ENCODE measurements at regions not wholly inside any gene's neighbourhood (a gene's known extent, or its start where the extent isn't known, plus 50 kb on each side); places are given as distances from the start of the nearest gene placed in this dataset.

- H3K9ac ChIP-seq (ENCODE audit: low read length) = no peak overlapping the region
- no peak overlapping the region for H3K4me3 ChIP-seq (ENCODE audit: control extremely low read depth in 1 of 5, extremely low read depth in 1 of 5, insufficient read depth in 1 of 5, low read depth in 2 of 5, low read length in 4 of 5)
- H3K27ac ChIP-seq (ENCODE audit: low read length in 2 of 2) = no peak overlapping the region
- H3K9me3 ChIP-seq (ENCODE audit: control extremely low read depth in 1 of 3, control insufficient read depth in 2 of 3, insufficient read depth in 1 of 3, low read length in 2 of 3) = no peaks in the 10 kb centered on the region
- intact Hi-C loops (cut with micrococcal nuclease) = no loop called here
- no peaks in the 10 kb centered on the region for H3K36me3 ChIP-seq (replicated peaks in 1 of 2; ENCODE audit: control extremely low read depth in 1 of 2, control insufficient read depth in 1 of 2, extremely low read depth in 1 of 2, insufficient read depth in 2 of 2, low read length in 1 of 2)
- no peaks in the 10 kb centered on the region for H3K79me2 ChIP-seq (ENCODE audit: control insufficient read depth, insufficient read depth, low read length)
- CTCF ChIA-PET = no interaction called here
- Mint-ChIP-seq H3K9me3 (ENCODE audit: insufficient read depth) (peaks cover 2% of the 10 kb centered on the region), H3K4me1 (no peaks in the 10 kb centered on the region), H3K4me3 (no peak overlapping the region), H3K27me3 (no peaks in the 10 kb centered on the region), H3K27ac (no peak overlapping the region)
- no peaks in the 10 kb centered on the region for H3K4me1 ChIP-seq (ENCODE audit: control insufficient read depth in 2 of 2, insufficient read depth in 2 of 2, low read length in 2 of 2)
- no peak for DNase-seq
- no peak overlapping the region for H3K4me2 ChIP-seq (replicated peaks; ENCODE audit: low read depth, low read length, poor library complexity, severe bottlenecking)
- no peaks in the 10 kb centered on the region for H4K20me1 ChIP-seq (ENCODE audit: control insufficient read depth, insufficient read depth, low read length, poor library complexity, severe bottlenecking)
- H3K27me3 ChIP-seq (replicated peaks in 1 of 4; ENCODE audit: control extremely low read depth in 1 of 4, control insufficient read depth in 3 of 4, insufficient read depth in 4 of 4, low read length in 3 of 4) = no peaks in the 10 kb centered on the region
- POLR2A ChIA-PET = no interaction called here
- no peak for ATAC-seq (ENCODE audit: low read depth)
- H2AFZ ChIP-seq (ENCODE audit: insufficient read depth, low read depth, low read length, poor library complexity, severe bottlenecking) = no peak overlapping the region
- TF ChIP-seq CTCF (IDR thresholded peaks at IDR 0.05) = no peak
- TF ChIP-seq EZH2 (IDR thresholded peaks at IDR 0.05; ENCODE audit: borderline replicate concordance, insufficient read depth, low read depth, low read length, poor library complexity, severe bottlenecking) = no peak
- no CpG with 5 or more reads among the region's 2 CpGs for WGBS (ENCODE audit: insufficient coverage)
Observed at GRCh38 chr4:127347936-127348335, 284.8 kb upstream of the INTU start.

GRCh38 chr4:127352220-127353113, 280.3 kb upstream of the INTU start:
- Histone ChIP-seq H3K4me1 (ENCODE audit: control insufficient read depth in 2 of 2, insufficient read depth in 2 of 2, low read length in 2 of 2) (no peaks in the 10 kb centered on the region), H3K79me2 (ENCODE audit: control insufficient read depth, insufficient read depth, low read length) (no peaks in the 10 kb centered on the region), H2AFZ (ENCODE audit: insufficient read depth, low read depth, low read length, poor library complexity, severe bottlenecking) (no peak overlapping the region), H3K4me2 (replicated peaks; ENCODE audit: low read depth, low read length, poor library complexity, severe bottlenecking) (no peak overlapping the region), H3K4me3 (ENCODE audit: control extremely low read depth in 1 of 5, extremely low read depth in 1 of 5, insufficient read depth in 1 of 5, low read depth in 2 of 5, low read length in 4 of 5) (no peak overlapping the region), H3K27me3 (replicated peaks in 1 of 4; ENCODE audit: control extremely low read depth in 1 of 4, control insufficient read depth in 3 of 4, insufficient read depth in 4 of 4, low read length in 3 of 4) (no peaks in the 10 kb centered on the region), H3K9me3 (ENCODE audit: control extremely low read depth in 1 of 3, control insufficient read depth in 2 of 3, insufficient read depth in 1 of 3, low read length in 2 of 3) (no peaks in the 10 kb centered on the region), H3K36me3 (replicated peaks in 1 of 2; ENCODE audit: control extremely low read depth in 1 of 2, control insufficient read depth in 1 of 2, extremely low read depth in 1 of 2, insufficient read depth in 2 of 2, low read length in 1 of 2) (no peaks in the 10 kb centered on the region), H3K27ac (ENCODE audit: low read length in 2 of 2) (no peak overlapping the region), H3K9ac (ENCODE audit: low read length) (no peak overlapping the region), H4K20me1 (ENCODE audit: control insufficient read depth, insufficient read depth, low read length, poor library complexity, severe bottlenecking) (no peaks in the 10 kb centered on the region)
- ChIA-PET POLR2A (no interaction called here), CTCF (no interaction called here)
- WGBS (ENCODE audit: insufficient coverage) = 93% methylated on average over 3 of the region's 7 CpGs
- no peaks in the 10 kb centered on the region for H3K4me1 Mint-ChIP-seq
- H3K4me3 Mint-ChIP-seq = no peak overlapping the region
- no peak for TF ChIP-seq CTCF (IDR thresholded peaks at IDR 0.05)
- no peak for TF ChIP-seq EZH2 (IDR thresholded peaks at IDR 0.05; ENCODE audit: borderline replicate concordance, insufficient read depth, low read depth, low read length, poor library complexity, severe bottlenecking)
- no peak for DNase-seq
- intact Hi-C loops (cut with micrococcal nuclease) = no loop called here
- H3K9me3 Mint-ChIP-seq (ENCODE audit: insufficient read depth) = no peaks in the 10 kb centered on the region
- no peak overlapping the region for H3K27ac Mint-ChIP-seq
- no peaks in the 10 kb centered on the region for H3K27me3 Mint-ChIP-seq
- ATAC-seq (ENCODE audit: low read depth) = no peak

Data from B cell (primary cell).